ENCODE measurements at regions not wholly inside any gene's neighbourhood (a gene's known extent, or its start where the extent isn't known, plus 50 kb on each side); places are given as distances from the start of the nearest gene placed in this dataset.

GRCh38 chr7:79968894-79969293 lies 165.7 kb upstream of the GNAI1 start:
- Histone ChIP-seq H3K36me3 (no peaks in the 10 kb centered on the region), H3K4me3 (no peak overlapping the region), H3K9me3 (no peaks in the 10 kb centered on the region), H3K27me3 (no peaks in the 10 kb centered on the region), H3K4me1 (no peaks in the 10 kb centered on the region), H3K27ac (no peak overlapping the region)
- no peak for DNase-seq (ENCODE audit: low spot score in 2 of 2)
- TF ChIP-seq, protein P1, sequence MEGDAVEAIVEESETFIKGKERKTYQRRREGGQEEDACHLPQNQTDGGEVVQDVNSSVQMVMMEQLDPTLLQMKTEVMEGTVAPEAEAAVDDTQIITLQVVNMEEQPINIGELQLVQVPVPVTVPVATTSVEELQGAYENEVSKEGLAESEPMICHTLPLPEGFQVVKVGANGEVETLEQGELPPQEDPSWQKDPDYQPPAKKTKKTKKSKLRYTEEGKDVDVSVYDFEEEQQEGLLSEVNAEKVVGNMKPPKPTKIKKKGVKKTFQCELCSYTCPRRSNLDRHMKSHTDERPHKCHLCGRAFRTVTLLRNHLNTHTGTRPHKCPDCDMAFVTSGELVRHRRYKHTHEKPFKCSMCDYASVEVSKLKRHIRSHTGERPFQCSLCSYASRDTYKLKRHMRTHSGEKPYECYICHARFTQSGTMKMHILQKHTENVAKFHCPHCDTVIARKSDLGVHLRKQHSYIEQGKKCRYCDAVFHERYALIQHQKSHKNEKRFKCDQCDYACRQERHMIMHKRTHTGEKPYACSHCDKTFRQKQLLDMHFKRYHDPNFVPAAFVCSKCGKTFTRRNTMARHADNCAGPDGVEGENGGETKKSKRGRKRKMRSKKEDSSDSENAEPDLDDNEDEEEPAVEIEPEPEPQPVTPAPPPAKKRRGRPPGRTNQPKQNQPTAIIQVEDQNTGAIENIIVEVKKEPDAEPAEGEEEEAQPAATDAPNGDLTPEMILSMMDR (IDR thresholded peaks at IDR 0.05) = no peak
- intact Hi-C loops (cut with DNase I) = no loop called here

- Histone ChIP-seq H3K36me3 (no peaks in the 10 kb centered on the region), H3K9me3 (no peaks in the 10 kb centered on the region), H3K4me3 (no peak overlapping the region), H3K27ac (no peak overlapping the region), H3K27me3 (no peaks in the 10 kb centered on the region), H3K4me1 (no peaks in the 10 kb centered on the region)
- intact Hi-C loops (cut with DNase I) = no loop called here
- DNase-seq (ENCODE audit: low spot score in 2 of 2) = no peak
- TF ChIP-seq, protein P1 (IDR thresholded peaks at IDR 0.05) = no peak
Observed at GRCh38 chr7:79968077-79968648, 166.5 kb upstream of the GNAI1 start.

DNA sequence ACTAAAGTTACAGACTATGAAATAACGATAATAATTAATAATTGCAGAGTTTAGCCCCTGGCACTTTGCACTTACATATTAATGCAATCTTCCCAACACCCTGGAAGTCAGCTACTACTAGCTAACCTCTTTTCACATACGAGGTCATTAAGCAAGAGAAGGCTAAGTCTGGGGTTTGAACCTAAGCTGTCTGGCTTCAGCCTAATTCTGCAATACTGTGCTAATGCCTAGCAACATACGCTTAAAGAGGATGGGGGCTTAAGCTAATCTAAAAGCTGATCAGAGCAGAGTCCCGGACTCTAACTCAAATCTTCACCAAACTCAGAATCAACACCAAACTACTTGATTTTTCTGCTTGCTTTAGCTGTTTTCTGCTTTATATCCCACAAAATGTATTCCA lies 168.7 kb upstream of the GNAI1 start:
- Histone ChIP-seq H3K27me3 (no peaks in the 10 kb centered on the region), H3K36me3 (no peaks in the 10 kb centered on the region), H3K4me3 (no peak overlapping the region), H3K9me3 (no peaks in the 10 kb centered on the region), H3K27ac (no peak overlapping the region), H3K4me1 (no peaks in the 10 kb centered on the region)
- intact Hi-C loops (cut with DNase I) = no loop called here
- TF ChIP-seq, protein P1 (IDR thresholded peaks at IDR 0.05) = no peak
- no peak for DNase-seq (ENCODE audit: low spot score in 2 of 2)

DNA sequence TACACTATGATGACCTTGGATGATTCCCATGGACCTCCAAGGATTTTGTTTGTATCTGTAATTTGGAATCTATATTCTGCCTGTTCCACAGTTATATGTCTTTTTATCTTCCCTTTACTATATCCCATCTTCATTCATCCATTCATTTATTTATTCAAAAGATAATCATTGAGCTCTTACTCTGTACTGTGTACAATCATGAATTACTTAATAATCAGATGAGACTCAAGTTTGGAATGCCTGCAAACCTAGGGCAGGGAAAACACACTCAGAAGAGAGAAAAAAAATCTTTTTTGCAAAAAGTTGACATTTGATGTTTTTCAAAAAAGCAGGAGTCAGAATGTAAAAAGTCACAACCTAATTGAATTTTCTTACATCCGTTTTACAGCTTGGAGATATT lies 170.2 kb upstream of the GNAI1 start:
- intact Hi-C loops (cut with DNase I) = no loop called here
- Histone ChIP-seq H3K4me3 (no peak overlapping the region), H3K27me3 (no peaks in the 10 kb centered on the region), H3K36me3 (no peaks in the 10 kb centered on the region), H3K4me1 (no peaks in the 10 kb centered on the region), H3K9me3 (no peaks in the 10 kb centered on the region), H3K27ac (no peak overlapping the region)
- no peak for DNase-seq (ENCODE audit: low spot score in 2 of 2)
- TF ChIP-seq, protein P1 (IDR thresholded peaks at IDR 0.05) = no peak

GRCh38 chr7:79953130-79953529 lies 181.5 kb upstream of the GNAI1 start:
- intact Hi-C loops (cut with DNase I) = no loop called here
- no peak for DNase-seq (ENCODE audit: low spot score in 2 of 2)
- no peak overlapping the region for H3K27ac ChIP-seq
- no peak overlapping the region for H3K4me3 ChIP-seq
- H3K9me3 ChIP-seq = no peaks in the 10 kb centered on the region
- H3K36me3 ChIP-seq = no peaks in the 10 kb centered on the region
- no peaks in the 10 kb centered on the region for H3K4me1 ChIP-seq
- no peaks in the 10 kb centered on the region for H3K27me3 ChIP-seq
- TF ChIP-seq, protein P1 (IDR thresholded peaks at IDR 0.05) = no peak

DNA sequence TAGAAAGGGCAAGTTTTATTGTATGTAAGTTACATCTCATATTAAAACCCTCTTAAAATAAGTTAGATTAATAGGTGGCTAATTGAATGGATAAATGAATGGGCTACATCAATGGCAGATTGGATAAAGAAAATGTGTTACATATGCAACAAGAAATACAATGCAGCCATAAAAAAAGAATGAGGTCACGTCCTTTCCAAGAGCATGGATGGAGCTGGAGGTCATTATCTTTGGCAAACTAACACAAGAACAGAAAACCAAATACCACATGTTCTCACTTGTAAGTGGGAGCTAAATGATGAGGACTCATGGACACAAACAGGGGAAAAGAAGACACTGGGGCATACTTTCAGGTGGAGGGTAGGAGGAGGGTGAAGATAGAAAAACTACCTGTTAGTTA lies 182.2 kb upstream of the GNAI1 start:
- Histone ChIP-seq H3K27ac (no peak overlapping the region), H3K4me3 (no peak overlapping the region), H3K9me3 (no peaks in the 10 kb centered on the region), H3K36me3 (no peaks in the 10 kb centered on the region), H3K4me1 (no peaks in the 10 kb centered on the region), H3K27me3 (no peaks in the 10 kb centered on the region)
- TF ChIP-seq, protein P1 (IDR thresholded peaks at IDR 0.05) = no peak
- DNase-seq (ENCODE audit: low spot score in 2 of 2) = no peak
- intact Hi-C loops (cut with DNase I) = no loop called here

All from ascending aorta (tissue), 2 donors.